PC-9 (cell line): ENCODE measurements at regions not wholly inside any gene's neighbourhood (a gene's known extent, or its start where the extent isn't known, plus 50 kb on each side); places are given as distances from the start of the nearest gene placed in this dataset.

ENCODE experiments used
- BruUV-seq: library from RNA; stranded (reverse); fragments of 400-500 nt; replicated peaks from 2 replicates; lab custom pipeline; 2021; lab: Mats Ljungman, UMichigan
- CTCF ChIA-PET: fragments of 300-600 bp; sonication (Branson Sonifier 250); formaldehyde crosslinking; loops from one replicate; lab custom pipeline; 2022; ENCODE audit warnings: antibody characterized with exemption; lab: Charles Lee
- POLR2A ChIA-PET: fragments of 300-600 bp; sonication (Branson Sonifier 250); formaldehyde crosslinking; loops from one replicate; lab custom pipeline; 2022; ENCODE audit warnings: antibody characterized with exemption; ENCODE audit not compliant: unreplicated experiment; lab: Charles Lee
- DNase-seq, 2 experiments: peaks; one replicate each; pipeline versions ENCODE4 v3.0.0 to v3.0.0-alpha.2; 2015 to 2022; ENCODE audit warnings: mixed read lengths in 1 of 2
- H2AFZ ChIP-seq: fragments of 200-600 bp; sonication (generic); 2 replicates; pipeline ENCODE4 v1.8.1; 2017; ENCODE audit warnings: antibody characterized with exemption
- H3F3A ChIP-seq: fragments of 200-600 bp; sonication (generic); 2 replicates; pipeline ENCODE4 v1.8.1; 2017; ENCODE audit warnings: antibody characterized with exemption, mild to moderate bottlenecking, low read depth; ENCODE audit not compliant: insufficient read depth
- H3K27ac ChIP-seq: fragments of 200-600 bp; sonication (generic); 2 replicates; pipeline ENCODE4 v1.6.1; 2016; ENCODE audit warnings: mixed run types
- H3K27me3 ChIP-seq: fragments of 200-600 bp; sonication (generic); 2 replicates; pipeline ENCODE4 v1.6.1; 2016; ENCODE audit warnings: low read depth, mixed run types; ENCODE audit not compliant: insufficient read depth
- H3K36me3 ChIP-seq: fragments of 200-600 bp; sonication (generic); 2 replicates; pipeline ENCODE4 v1.6.1; 2016; ENCODE audit warnings: low read depth, mixed run types
- H3K4me1 ChIP-seq: fragments of 200-600 bp; sonication (generic); replicated peaks from 2 replicates; pipeline ENCODE4 v1.6.1; 2016; ENCODE audit warnings: mixed run types; ENCODE audit not compliant: insufficient read depth
- H3K4me2 ChIP-seq: fragments of 200-600 bp; sonication (generic); 2 replicates; pipeline ENCODE4 v1.6.1; 2017; ENCODE audit warnings: mixed run types
- H3K4me3 ChIP-seq: fragments of 200-600 bp; sonication (generic); 2 replicates; pipeline ENCODE4 v1.6.1; 2016; ENCODE audit warnings: mixed run types
- H3K79me2 ChIP-seq: fragments of 200-600 bp; sonication (generic); 2 replicates; pipeline ENCODE4 v1.6.1; 2017; ENCODE audit warnings: low read depth, mixed run types
- H3K9me2 ChIP-seq: fragments of 200-600 bp; sonication (generic); 2 replicates; pipeline ENCODE4 v1.8.1; 2017; ENCODE audit warnings: mild to moderate bottlenecking; ENCODE audit not compliant: insufficient read depth
- H3K9me3 ChIP-seq: fragments of 200-600 bp; sonication (generic); 2 replicates; pipeline ENCODE4 v1.8.1; 2016; ENCODE audit warnings: low read depth; ENCODE audit not compliant: insufficient read depth
- H4K20me1 ChIP-seq: fragments of 200-600 bp; sonication (generic); 2 replicates; pipeline ENCODE4 v1.8.1; 2017; ENCODE audit not compliant: insufficient read depth
- EZH2 ChIP-seq: fragments of 200-600 bp; sonication (generic); IDR thresholded peaks from 2 replicates; pipeline ENCODE4 v1.8.0; 2017; ENCODE audit warnings: antibody characterized with exemption, low read depth
- intact Hi-C: fragments of 100-400 bp; cut with micrococcal nuclease; formaldehyde crosslinking; loops from one replicate; pipeline ENCODE4 v1.10.0; 2022; ENCODE audit not compliant: unreplicated experiment
- TF ChIP-seq, protein P1 (sequence below): fragments of 200-600 bp; sonication (generic); conservative IDR thresholded peaks from 2 replicates; pipeline ENCODE4 v1.6.1; 2017; ENCODE audit warnings: mixed run types, antibody characterized with exemption, mild to moderate bottlenecking, moderate library complexity

DNA sequence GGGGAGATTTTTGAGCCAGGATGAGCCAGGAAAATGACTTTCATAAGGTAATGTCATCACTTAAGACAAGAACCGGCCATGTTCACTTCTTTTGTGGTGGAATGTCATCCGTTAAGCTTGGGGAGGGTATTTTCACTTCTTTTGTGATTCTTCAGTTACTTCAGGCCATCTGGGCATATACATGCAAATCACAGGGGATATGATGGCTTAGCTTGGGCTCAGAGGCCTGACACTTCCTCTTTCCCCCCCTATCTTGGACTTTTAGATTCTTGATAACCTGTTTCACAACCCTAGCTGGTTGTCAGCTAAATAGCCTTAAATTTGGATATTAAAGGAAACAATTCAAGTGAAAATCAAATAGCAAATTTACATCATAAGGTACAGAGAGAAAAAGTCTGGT, 986.0 kb downstream of the NLGN4Y start:
- ChIA-PET POLR2A (no interaction called here), CTCF (no interaction called here)
- Histone ChIP-seq H4K20me1 (no peaks in the 10 kb centered on the region), H3K9me3 (no peaks in the 10 kb centered on the region), H3K4me3 (no peak overlapping the region), H3K4me1 (no peaks in the 10 kb centered on the region), H3K27ac (no peak overlapping the region), H3K79me2 (no peaks in the 10 kb centered on the region), H3K36me3 (no peaks in the 10 kb centered on the region), H3K4me2 (no peak overlapping the region), H3K9me2 (no peaks in the 10 kb centered on the region), H3K27me3 (no peaks in the 10 kb centered on the region), H2AFZ (no peak overlapping the region), H3F3A (no peaks in the 10 kb centered on the region)
- TF ChIP-seq EZH2: no peak
- DNase-seq: no peak
- BruUV-seq: no TSS peak
- intact Hi-C loops: no loop called here

DNA sequence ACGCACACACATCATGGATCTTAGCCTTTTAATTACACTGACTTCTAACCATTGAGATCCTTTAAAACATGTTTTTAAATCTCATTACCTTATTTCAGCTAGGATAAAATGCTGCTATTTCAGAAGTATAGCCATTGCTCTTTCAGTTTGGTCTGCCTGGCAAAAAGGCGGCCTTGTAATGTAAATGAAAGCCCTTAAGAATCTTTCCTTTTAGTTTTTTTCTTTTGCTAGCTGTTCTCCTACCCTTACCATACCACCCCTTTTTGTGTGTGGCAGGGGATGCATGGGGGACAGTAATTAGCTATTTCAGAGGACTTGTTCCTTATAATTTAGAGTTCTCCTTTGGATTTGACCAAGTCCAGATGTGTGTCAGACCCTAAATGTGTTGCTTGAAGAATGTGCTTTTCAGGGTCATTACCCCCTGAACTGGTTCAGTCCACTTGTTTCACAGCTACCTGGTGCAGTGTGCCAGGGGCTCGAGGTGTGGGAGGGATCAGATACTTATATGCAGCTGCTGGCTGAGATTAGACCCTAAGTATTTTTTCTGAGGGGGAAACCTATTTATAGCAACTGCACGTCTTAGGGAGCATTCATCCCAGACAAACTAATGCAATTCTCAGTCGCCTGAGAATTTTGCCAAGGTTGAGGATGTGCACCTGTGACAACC, 986.8 kb downstream of the NLGN4Y start:
- no peaks in the 10 kb centered on the region for H4K20me1 ChIP-seq
- POLR2A ChIA-PET: no interaction called here
- no peaks in the 10 kb centered on the region for H3K79me2 ChIP-seq
- TF ChIP-seq, protein P1, sequence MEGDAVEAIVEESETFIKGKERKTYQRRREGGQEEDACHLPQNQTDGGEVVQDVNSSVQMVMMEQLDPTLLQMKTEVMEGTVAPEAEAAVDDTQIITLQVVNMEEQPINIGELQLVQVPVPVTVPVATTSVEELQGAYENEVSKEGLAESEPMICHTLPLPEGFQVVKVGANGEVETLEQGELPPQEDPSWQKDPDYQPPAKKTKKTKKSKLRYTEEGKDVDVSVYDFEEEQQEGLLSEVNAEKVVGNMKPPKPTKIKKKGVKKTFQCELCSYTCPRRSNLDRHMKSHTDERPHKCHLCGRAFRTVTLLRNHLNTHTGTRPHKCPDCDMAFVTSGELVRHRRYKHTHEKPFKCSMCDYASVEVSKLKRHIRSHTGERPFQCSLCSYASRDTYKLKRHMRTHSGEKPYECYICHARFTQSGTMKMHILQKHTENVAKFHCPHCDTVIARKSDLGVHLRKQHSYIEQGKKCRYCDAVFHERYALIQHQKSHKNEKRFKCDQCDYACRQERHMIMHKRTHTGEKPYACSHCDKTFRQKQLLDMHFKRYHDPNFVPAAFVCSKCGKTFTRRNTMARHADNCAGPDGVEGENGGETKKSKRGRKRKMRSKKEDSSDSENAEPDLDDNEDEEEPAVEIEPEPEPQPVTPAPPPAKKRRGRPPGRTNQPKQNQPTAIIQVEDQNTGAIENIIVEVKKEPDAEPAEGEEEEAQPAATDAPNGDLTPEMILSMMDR: no peak
- no peak for TF ChIP-seq EZH2
- H3K36me3 ChIP-seq: no peaks in the 10 kb centered on the region
- H3K4me2 ChIP-seq: no peak overlapping the region
- no peak overlapping the region for H2AFZ ChIP-seq
- CTCF ChIA-PET: no interaction called here
- DNase-seq: no peak
- no peaks in the 10 kb centered on the region for H3F3A ChIP-seq
- intact Hi-C loops: no loop called here
- no peaks in the 10 kb centered on the region for H3K9me3 ChIP-seq
- no peaks in the 10 kb centered on the region for H3K27me3 ChIP-seq
- H3K4me3 ChIP-seq: no peak overlapping the region
- no peaks in the 10 kb centered on the region for H3K4me1 ChIP-seq
- H3K27ac ChIP-seq: no peak overlapping the region
- BruUV-seq: no TSS peak
- no peaks in the 10 kb centered on the region for H3K9me2 ChIP-seq

DNA sequence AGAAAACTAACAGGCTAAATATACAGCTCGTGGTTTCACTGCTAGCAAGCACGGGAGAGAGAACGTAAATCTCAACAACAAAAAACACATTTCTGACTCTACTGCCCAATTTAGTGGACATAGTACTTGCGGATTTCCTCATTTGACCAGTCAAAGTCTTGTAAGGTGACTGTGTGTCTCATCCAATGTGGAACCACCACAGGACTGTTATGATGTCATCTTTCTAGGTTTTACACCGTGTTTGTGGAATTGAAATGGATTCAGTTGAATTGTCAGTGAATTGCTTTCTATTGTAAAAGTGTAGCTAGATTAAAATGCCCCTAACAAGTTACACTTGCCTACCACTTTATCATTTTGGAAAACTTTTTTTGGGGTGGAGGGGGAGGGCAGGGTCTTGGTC, 1010.8 kb downstream of the NLGN4Y start:
- CTCF ChIA-PET: no interaction called here
- Histone ChIP-seq H4K20me1 (no peaks in the 10 kb centered on the region), H3K27me3 (no peaks in the 10 kb centered on the region), H3K79me2 (no peaks in the 10 kb centered on the region), H2AFZ (no peak overlapping the region), H3K9me3 (no peaks in the 10 kb centered on the region), H3K4me1 (no peaks in the 10 kb centered on the region), H3F3A (no peaks in the 10 kb centered on the region), H3K9me2 (no peaks in the 10 kb centered on the region), H3K27ac (no peak overlapping the region), H3K4me3 (no peak overlapping the region), H3K4me2 (no peak overlapping the region), H3K36me3 (no peaks in the 10 kb centered on the region)
- DNase-seq: no peak
- intact Hi-C loops: no loop called here
- POLR2A ChIA-PET: no interaction called here
- BruUV-seq: no TSS peak
- TF ChIP-seq, protein P1: no peak
- TF ChIP-seq EZH2: no peak
